ENCODE measurements at regions not wholly inside any gene's neighbourhood (a gene's known extent, or its start where the extent isn't known, plus 50 kb on each side); places are given as distances from the start of the nearest gene placed in this dataset.

DNA sequence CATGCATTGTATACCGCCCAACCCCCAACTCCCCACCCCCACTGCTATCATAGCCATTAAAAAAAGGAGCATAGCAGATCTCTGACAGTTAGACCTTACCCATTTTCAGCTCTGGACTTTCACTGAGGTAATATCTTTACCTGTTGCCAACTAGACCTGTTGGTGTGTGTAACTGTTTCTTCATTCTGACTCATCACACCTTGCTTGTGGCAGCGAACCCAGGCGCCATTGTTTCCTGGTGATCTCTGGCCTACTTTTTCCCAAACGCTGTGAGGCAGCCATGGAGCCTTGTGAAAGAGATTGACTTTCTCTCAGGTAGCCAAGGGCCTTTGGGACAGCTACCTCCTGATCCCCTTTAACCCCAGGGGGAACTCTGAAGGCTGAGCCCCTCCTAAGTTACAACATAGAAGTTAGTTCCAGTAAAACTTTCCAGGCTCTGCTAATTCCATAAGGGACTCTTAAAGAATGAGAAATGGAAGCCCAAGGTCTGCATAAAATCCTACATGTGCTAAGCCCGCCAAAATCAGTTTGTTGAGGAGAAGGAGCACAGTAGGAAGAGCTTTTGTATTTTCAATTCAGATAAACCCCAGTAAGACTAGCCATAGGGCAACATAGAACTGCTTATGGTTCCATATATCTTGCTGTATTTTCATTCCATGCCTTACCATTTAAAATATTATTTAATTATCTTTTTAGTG lies 196.1 kb upstream of the CAMK1G start:
- DNase-seq = no peak

DNA sequence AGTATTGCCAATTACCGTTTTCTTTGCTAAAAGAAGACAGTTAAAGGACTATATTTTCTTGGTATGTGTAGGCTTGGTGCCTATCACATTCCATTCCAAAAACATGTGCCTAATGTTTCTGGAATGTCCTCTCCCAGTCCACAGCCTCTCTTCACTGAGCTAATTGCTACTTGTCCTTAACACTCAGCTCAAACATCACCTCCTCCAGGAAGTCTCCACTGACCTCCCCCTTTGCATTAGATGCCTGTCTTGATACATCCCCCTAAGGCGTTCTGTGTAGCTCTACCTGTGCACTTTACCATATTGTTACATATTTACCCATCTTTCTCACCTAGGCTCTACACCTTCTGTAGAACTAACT lies 195.6 kb upstream of the CAMK1G start:
- DNase-seq = no peak

GRCh38 chr1:209388358-209388757 lies 195.2 kb upstream of the CAMK1G start:
- no peak for DNase-seq

DNA sequence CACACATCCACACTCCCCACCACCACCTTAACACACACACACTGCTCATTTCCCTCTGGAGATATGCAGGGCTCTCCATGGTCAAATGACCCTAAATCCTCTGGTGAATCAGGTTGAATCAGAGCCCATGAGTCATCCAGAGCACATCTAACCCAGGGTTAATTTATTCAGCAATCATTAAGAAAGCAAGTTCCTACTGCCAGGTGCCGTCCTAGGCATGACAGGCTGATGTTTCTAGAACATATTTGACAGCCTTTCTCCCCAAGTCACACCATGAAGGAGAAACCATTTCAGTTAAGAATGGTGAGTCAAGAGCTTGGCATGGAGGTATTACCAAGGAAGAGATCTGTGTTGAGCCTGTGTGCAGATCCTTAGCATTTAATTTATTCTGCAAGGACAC lies 194.3 kb upstream of the CAMK1G start:
- DNase-seq = no peak

GRCh38 chr1:209389975-209390374 lies 193.5 kb upstream of the CAMK1G start:
- no peak for DNase-seq

DNA sequence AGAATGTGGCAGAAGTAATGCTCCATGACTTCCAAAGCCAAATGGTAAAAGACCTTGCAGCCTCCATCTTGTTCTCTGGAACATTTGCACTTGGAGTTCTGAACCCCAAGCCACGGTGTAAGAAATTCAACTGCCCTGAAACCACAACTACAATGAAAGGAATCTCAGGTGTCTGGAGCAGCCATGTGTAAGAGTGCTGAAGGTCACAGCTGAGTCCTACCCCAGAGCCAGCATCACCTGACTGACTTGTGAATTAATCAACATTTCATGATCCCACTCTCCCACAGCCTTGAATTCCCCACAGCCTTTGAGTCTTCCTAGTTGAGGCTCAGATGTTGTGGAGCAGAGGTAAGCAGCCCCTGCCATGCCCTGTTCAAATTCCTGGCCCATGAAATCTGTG lies 192.8 kb upstream of the CAMK1G start:
- DNase-seq = no peak

DNA sequence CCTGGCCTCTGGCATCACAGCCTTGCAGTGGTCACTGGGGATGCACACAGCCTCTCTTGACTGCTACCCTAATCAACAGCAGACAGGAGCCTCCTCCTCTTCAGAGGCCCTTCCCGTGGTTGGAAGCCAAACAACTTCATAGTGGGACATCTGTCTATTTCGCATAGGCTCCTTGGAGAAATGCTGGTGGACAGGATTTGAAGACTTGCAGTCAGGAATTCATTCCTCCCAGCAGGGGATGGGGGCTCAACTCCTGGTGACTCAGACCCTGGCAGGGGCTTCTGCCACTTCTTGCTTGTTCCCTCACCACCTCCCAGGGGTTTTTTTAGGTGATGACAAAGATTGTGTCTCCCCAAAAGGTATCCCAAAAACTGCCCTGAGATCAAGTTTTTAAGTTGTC lies 191.7 kb upstream of the CAMK1G start:
- no peak for DNase-seq

- no peak for DNase-seq
Observed at GRCh38 chr1:209395169-209395568, 188.3 kb upstream of the CAMK1G start.

DNA sequence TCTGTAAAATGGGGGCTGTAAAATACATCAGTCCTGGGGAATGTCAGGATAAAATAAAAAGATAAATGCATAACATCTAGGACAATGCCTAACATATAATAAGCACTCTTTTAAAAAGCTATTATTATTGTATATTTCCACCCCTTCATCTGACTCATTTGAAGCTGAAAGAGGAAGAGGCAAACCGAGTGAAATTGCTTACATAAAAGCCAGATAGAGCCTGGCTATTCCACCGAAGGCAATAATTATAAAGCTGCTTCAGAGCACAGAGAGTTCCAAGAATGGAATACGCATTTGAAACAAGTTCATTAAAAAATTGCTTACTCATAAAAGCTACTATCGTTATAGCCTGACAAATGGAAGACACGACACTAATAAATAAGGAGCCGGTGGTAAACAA lies 186.1 kb upstream of the CAMK1G start:
- DNase-seq = no peak

DNA sequence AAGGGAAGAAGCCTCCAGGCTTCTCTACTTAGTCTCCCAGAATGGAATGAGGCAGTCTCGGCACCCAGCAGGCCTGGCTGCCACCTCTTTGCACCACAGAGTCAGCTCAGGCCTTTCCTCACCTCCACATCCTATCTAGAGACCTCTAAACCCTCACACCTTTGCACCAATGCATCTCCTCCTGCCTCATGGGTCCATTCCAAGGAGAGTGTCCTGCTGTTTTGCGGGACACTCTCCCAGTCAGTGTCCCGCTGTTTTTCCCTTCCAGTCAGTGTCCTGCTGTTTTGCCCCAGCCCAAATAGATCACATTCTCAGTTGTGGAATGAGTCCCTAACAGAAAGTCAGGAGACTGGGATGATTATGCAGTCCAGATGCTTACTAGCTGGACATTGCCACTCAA lies 185.6 kb upstream of the CAMK1G start:
- no peak for DNase-seq

- DNase-seq = peak in 6 of 56 donors; percentile 3 to 38 (median 4)
Observed at GRCh38 chr1:209398313-209398991, 185.1 kb upstream of the CAMK1G start.

- DNase-seq = no peak
Observed at GRCh38 chr1:209399800-209400199, 183.7 kb upstream of the CAMK1G start.

DNA sequence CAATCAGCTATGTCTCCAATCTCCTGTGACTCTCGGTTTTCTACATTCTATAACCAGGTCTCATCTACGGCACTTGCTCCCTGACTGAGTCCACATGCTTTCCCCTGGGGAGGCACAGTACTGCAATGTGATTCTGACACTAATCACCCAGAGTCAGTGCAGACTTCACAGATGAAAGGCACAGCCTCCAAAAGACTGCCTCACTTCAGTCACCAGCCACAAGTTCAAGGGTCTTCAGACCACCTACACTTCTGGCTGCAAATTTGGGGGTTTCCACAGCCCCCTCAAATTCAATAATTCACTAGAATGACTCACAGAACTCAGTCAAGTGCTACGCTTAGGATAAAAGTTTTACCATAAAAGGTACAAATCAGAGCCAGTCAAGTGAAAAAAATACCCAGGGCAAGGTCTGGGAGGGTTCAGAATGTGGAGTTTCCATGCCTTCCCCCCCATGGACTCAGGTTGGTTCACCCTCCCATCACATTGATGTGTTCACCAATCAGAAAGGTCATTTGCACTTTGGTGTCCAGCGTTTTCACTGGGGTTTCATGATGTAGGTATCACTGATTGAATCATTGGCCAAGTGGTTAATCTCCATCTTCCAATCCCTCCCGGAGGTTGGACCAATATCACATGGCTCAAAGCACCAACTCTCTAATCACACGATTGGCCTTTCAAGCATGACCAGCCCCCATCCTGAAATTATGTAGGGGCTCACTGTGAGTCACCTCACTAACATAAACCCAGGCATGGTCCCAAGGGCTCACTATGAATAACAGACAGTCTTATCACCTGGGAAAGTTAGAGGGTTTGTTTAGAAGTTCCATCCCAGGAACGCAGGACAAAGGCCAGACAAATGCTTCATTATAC lies 182.9 kb upstream of the CAMK1G start:
- DNase-seq = no peak

- DNase-seq = no peak
Observed at GRCh38 chr1:209402697-209403096, 180.8 kb upstream of the CAMK1G start.

DNA sequence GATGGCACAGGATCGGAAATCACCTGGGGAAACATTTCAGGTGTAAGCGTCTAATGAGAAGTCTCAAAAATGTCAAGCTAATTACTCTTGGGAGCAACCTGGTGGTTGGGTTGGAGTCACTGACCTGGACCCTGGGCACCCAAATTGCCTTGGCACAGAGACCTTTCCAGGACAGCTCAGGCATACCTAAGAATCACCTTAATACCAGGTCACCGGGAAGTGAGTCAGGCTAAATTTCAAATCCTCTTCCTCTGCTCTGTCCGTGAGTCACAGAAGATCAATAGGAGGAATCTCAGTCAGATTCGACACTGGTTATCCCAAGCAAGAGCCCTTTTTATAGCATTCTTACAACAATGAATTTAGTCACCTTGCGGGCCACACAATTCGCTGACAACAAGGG lies 179.6 kb upstream of the CAMK1G start:
- no peak for DNase-seq

- DNase-seq = no peak
Observed at GRCh38 chr1:209404577-209404976, 178.9 kb upstream of the CAMK1G start.

GRCh38 chr1:209405183-209405814 lies 178.2 kb upstream of the CAMK1G start:
- DNase-seq = no peak

DNA sequence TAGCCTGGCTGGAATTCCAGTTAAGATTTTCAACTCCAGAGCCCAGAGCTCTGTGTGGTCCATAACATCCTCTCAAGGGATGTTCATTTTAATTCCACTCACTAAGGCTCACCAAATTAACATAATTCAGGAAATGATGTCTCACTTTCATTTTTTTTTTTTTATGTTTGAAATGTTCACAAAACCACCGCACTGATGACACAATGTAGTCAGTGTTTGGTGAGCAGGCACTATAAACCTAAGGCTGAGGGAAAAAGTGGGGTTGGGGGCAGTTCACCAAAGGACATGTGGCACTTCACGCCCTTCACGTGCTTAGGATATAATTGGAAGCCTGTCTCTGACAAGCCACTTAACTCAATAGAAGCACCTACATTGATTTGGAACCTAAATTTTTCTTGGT lies 177.3 kb upstream of the CAMK1G start:
- no peak for DNase-seq

DNA sequence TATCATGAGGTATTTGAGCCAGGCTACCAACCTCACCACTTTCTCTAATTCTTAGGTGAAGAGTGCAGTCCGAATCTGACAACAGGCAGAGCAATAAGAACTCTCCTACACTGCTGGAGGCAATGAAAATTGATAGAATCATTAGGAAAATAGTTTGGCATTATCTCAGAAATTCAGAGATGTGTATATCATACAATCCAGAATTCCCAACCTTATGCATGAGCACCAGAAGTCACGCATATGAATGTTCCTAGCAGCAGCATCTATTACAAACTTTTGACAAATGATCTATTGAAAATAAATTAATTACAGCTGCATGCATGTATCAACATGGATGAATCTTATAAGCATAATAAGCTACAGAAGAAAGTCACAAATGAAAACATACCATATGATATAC lies 176.9 kb upstream of the CAMK1G start:
- DNase-seq = no peak

DNA sequence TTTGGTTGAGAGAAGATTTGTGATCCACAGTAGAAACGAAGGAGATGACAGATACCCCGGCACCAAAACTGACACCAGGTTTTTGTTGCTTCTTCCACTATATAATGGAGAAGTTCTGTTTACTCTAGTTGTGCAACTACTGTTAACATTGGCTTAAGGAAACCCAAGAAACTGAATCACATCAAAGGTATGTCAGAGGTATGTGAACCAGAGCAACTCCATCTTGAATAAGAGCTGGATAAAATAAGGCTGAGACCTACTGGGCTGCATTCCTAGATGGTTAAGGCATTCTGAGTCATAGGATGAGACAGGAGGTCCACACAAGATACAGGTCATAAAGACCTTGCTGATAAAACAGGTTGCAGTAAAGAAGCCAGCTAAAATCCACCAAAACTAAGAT lies 173.7 kb upstream of the CAMK1G start:
- no peak for DNase-seq

- DNase-seq = peak in 12 of 56 donors; percentile 4 to 61 (median 11)
Observed at GRCh38 chr1:209411491-209411929, 172.0 kb upstream of the CAMK1G start.

DNA sequence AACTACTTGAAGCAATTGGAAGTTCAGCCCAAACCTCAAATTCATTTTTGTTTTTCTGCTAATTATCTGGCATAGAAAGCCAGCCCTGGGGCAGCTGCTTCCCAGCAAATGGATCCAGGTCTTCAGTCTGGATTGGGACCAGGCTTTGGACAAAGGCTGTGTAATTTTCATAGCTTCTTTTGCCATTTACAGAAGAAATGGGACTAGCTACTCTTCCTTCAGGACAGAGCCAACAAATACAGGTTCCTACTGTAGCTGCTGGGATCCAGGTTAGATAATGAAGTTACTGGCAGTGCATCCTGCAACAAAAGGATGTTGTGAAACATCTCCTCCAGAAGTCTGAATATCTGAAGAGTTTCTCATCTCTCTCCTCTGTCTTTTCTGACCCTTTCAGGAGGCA lies 171.5 kb upstream of the CAMK1G start:
- no peak for DNase-seq

Data from amygdala (tissue), 56 donors.